ENCODE measurements at regions not wholly inside any gene's neighbourhood (a gene's known extent, or its start where the extent isn't known, plus 50 kb on each side); places are given as distances from the start of the nearest gene placed in this dataset.

GRCh38 chr7:73974948-73975926 is 52.7 kb upstream of the ELN start:
- no peaks in the 10 kb centered on the region for H3K27me3 ChIP-seq (ENCODE audit: insufficient read depth, low read depth, severe bottlenecking)
- DNase-seq, result no peak
- TF ChIP-seq CTCF (IDR thresholded peaks at IDR 0.05; ENCODE audit: low read depth, low read length), result no peak
- no peaks in the 10 kb centered on the region for H3K36me3 ChIP-seq
- no peak overlapping the region for H3K4me3 ChIP-seq (ENCODE audit: low read depth, low read length)
- H3K27ac ChIP-seq, result no peak overlapping the region
- no peaks in the 10 kb centered on the region for H3K9me3 ChIP-seq (ENCODE audit: severe bottlenecking)

- Histone ChIP-seq H3K27me3 (ENCODE audit: insufficient read depth, low read depth, severe bottlenecking) (no peaks in the 10 kb centered on the region), H3K4me3 (ENCODE audit: low read depth, low read length) (no peak overlapping the region), H3K27ac (peak overlapping the region; percentile 6; the same call in 1 of the 2 replicates), H3K9me3 (ENCODE audit: severe bottlenecking) (no peaks in the 10 kb centered on the region), H3K36me3 (no peaks in the 10 kb centered on the region)
- no peak for TF ChIP-seq CTCF (IDR thresholded peaks at IDR 0.05; ENCODE audit: low read depth, low read length)
- no peak for DNase-seq
Measured at GRCh38 chr7:73976761-73977618, 51.0 kb upstream of the ELN start.

GRCh38 chr7:73977619-73978618 is 50.1 kb upstream of the ELN start:
- Histone ChIP-seq H3K36me3 (no peaks in the 10 kb centered on the region), H3K27ac (peak overlapping the region; percentile 6; the same call in 1 of the 2 replicates), H3K9me3 (ENCODE audit: severe bottlenecking) (no peaks in the 10 kb centered on the region), H3K4me3 (ENCODE audit: low read depth, low read length) (no peak overlapping the region), H3K27me3 (ENCODE audit: insufficient read depth, low read depth, severe bottlenecking) (no peaks in the 10 kb centered on the region)
- no peak for TF ChIP-seq CTCF (IDR thresholded peaks at IDR 0.05; ENCODE audit: low read depth, low read length)
- DNase-seq, result peak; percentile 33
